ENCODE measurements at regions not wholly inside any gene's neighbourhood (a gene's known extent, or its start where the extent isn't known, plus 50 kb on each side); places are given as distances from the start of the nearest gene placed in this dataset.
A peak's percentile ranks its signal among the peaks of the same experiment; 100 is the strongest.

DNA sequence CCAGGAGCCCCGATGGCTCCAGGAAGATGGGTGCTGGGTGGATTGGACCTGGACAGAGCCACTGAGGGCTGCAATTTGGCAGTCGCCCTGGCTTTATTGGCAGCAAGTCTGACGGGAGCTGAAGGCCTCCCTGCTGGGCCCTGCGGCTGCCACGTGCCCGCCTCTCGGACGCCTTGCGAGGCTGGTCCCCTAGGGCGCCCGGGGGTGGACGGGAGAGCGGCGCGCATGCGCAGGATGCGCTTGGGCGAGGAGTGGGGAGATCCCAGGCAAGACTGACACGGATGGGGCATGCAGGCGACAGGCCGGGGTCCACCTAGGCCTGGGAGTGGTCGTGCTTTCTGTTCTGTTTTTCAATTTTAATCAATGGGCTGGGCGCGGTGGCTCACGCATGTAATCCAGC lies 150.0 kb downstream of the ADAMTS15 start:
- Histone ChIP-seq H3K27ac (ENCODE audit: extremely low read depth, low read depth, low read length) (no peak overlapping the region), H3K36me3 (ENCODE audit: control insufficient read depth in 2 of 2, insufficient read depth in 1 of 2, low read length in 2 of 2) (no peaks in the 10 kb centered on the region), H3K4me3 (ENCODE audit: low read depth, low read length) (no peak overlapping the region), H3K9me3 (ENCODE audit: control insufficient read depth, insufficient read depth, low read depth, low read length) (no peaks in the 10 kb centered on the region), H3K4me1 (ENCODE audit: control insufficient read depth, insufficient read depth, low read length) (no peaks in the 10 kb centered on the region; the same call in 1 of the 2 replicates)
- POLR2A ChIA-PET, result no interaction called here
- TF ChIP-seq, protein P1, sequence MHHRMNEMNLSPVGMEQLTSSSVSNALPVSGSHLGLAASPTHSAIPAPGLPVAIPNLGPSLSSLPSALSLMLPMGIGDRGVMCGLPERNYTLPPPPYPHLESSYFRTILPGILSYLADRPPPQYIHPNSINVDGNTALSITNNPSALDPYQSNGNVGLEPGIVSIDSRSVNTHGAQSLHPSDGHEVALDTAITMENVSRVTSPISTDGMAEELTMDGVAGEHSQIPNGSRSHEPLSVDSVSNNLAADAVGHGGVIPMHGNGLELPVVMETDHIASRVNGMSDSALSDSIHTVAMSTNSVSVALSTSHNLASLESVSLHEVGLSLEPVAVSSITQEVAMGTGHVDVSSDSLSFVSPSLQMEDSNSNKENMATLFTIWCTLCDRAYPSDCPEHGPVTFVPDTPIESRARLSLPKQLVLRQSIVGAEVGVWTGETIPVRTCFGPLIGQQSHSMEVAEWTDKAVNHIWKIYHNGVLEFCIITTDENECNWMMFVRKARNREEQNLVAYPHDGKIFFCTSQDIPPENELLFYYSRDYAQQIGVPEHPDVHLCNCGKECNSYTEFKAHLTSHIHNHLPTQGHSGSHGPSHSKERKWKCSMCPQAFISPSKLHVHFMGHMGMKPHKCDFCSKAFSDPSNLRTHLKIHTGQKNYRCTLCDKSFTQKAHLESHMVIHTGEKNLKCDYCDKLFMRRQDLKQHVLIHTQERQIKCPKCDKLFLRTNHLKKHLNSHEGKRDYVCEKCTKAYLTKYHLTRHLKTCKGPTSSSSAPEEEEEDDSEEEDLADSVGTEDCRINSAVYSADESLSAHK (tag by site-specific recombination; IDR thresholded peaks at IDR 0.05), result no peak
- TF ChIP-seq ZFP37 (tag by site-specific recombination; IDR thresholded peaks at IDR 0.05) (no peak), ZNF16 (tag by site-specific recombination; IDR thresholded peaks at IDR 0.05; ENCODE audit: low read depth) (no peak), ZNF239 (tag by site-specific recombination; IDR thresholded peaks at IDR 0.05) (no peak)
- TF ChIP-seq, protein P2, sequence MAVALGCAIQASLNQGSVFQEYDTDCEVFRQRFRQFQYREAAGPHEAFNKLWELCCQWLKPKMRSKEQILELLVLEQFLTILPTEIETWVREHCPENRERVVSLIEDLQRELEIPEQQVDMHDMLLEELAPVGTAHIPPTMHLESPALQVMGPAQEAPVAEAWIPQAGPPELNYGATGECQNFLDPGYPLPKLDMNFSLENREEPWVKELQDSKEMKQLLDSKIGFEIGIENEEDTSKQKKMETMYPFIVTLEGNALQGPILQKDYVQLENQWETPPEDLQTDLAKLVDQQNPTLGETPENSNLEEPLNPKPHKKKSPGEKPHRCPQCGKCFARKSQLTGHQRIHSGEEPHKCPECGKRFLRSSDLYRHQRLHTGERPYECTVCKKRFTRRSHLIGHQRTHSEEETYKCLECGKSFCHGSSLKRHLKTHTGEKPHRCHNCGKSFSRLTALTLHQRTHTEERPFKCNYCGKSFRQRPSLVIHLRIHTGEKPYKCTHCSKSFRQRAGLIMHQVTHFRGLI (tag by site-specific recombination; IDR thresholded peaks at IDR 0.05), result no peak
- CTCF ChIA-PET, result interaction anchor here (1.2 kb wide), 1 partner anchor 163 kb away, joined by 3 read pairs; no protein-coding TSS in a partner anchor

DNA sequence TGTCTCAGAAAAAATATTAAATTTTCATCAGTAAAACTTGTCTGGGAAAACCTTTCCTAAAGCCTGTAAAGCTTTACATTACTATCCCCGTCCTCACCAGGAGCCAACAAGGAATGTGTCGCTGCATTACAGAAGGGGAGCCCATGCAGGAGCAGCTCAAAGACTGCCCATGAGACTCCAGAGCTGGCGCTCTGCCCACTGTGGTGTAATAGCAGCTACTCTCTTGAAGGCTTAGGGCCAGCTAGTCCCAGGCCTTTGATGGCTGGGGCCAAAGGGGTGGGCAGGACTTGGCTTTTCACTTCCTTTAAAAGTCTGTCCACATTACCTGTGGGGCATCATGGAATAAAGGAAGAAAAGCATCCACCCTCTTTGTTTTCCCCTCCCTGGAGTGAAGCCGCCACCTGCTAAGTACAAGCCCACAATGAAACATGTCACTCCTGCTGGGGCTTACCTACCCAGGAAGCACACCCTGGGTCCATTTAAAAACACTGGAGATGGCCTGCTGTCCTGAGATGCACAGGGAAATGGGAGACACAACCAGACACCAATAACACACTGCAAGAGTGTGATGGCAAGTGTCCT lies 150.7 kb downstream of the ADAMTS15 start:
- TF ChIP-seq, protein P2 (tag by site-specific recombination; IDR thresholded peaks at IDR 0.05), result no peak
- TF ChIP-seq ZNF426 (tag by site-specific recombination; IDR thresholded peaks at IDR 0.05) (no peak), WT1 (tag by site-specific recombination; IDR thresholded peaks at IDR 0.05) (no peak), ZIC2 (tag by site-specific recombination; IDR thresholded peaks at IDR 0.05) (peak; percentile 80)
- TF ChIP-seq, protein P3, sequence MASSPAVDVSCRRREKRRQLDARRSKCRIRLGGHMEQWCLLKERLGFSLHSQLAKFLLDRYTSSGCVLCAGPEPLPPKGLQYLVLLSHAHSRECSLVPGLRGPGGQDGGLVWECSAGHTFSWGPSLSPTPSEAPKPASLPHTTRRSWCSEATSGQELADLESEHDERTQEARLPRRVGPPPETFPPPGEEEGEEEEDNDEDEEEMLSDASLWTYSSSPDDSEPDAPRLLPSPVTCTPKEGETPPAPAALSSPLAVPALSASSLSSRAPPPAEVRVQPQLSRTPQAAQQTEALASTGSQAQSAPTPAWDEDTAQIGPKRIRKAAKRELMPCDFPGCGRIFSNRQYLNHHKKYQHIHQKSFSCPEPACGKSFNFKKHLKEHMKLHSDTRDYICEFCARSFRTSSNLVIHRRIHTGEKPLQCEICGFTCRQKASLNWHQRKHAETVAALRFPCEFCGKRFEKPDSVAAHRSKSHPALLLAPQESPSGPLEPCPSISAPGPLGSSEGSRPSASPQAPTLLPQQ (tag by site-specific recombination; IDR thresholded peaks at IDR 0.05), result no peak
- Histone ChIP-seq H3K36me3 (ENCODE audit: control insufficient read depth in 2 of 2, insufficient read depth in 1 of 2, low read length in 2 of 2) (no peaks in the 10 kb centered on the region), H3K4me1 (ENCODE audit: control insufficient read depth, insufficient read depth, low read length) (no peaks in the 10 kb centered on the region; the same call in 1 of the 2 replicates), H3K4me3 (ENCODE audit: low read depth, low read length) (no peak overlapping the region), H3K9me3 (ENCODE audit: control insufficient read depth, insufficient read depth, low read depth, low read length) (no peaks in the 10 kb centered on the region), H3K27ac (ENCODE audit: extremely low read depth, low read depth, low read length) (no peak overlapping the region)
- CTCF ChIA-PET, result interaction anchor here (1.2 kb wide), 1 partner anchor 164 kb away, joined by 3 read pairs; no protein-coding TSS in a partner anchor
- POLR2A ChIA-PET, result no interaction called here

DNA sequence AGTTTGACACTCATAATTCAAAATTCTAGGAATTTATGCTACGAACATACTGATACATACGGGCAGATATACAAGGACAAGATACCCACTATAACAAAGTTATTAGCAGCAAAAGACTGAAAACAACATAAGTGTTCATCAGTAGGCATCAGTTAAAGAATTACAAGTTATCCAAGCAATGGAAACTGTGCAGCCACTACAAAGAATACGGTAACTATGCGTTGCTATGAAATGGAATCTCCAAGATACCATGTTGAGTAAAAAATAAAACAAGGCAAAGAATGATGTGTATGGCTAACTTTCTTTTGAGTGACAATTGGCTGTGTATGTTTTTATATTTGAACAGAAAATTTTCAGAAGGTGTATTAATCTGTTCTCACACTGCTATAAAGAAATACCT lies 151.7 kb downstream of the ADAMTS15 start:
- CTCF ChIA-PET, result no interaction called here
- no peak overlapping the region for H3K27ac ChIP-seq (ENCODE audit: extremely low read depth, low read depth, low read length)
- no peaks in the 10 kb centered on the region; the same call in 1 of the 2 replicates for H3K4me1 ChIP-seq (ENCODE audit: control insufficient read depth, insufficient read depth, low read length)
- POLR2A ChIA-PET, result no interaction called here
- H3K36me3 ChIP-seq (ENCODE audit: control insufficient read depth in 2 of 2, insufficient read depth in 1 of 2, low read length in 2 of 2), result no peaks in the 10 kb centered on the region
- TF ChIP-seq WT1 (tag by site-specific recombination; IDR thresholded peaks at IDR 0.05), result no peak
- TF ChIP-seq, protein P4, sequence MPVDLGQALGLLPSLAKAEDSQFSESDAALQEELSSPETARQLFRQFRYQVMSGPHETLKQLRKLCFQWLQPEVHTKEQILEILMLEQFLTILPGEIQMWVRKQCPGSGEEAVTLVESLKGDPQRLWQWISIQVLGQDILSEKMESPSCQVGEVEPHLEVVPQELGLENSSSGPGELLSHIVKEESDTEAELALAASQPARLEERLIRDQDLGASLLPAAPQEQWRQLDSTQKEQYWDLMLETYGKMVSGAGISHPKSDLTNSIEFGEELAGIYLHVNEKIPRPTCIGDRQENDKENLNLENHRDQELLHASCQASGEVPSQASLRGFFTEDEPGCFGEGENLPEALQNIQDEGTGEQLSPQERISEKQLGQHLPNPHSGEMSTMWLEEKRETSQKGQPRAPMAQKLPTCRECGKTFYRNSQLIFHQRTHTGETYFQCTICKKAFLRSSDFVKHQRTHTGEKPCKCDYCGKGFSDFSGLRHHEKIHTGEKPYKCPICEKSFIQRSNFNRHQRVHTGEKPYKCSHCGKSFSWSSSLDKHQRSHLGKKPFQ (tag by site-specific recombination; IDR thresholded peaks at IDR 0.05), result no peak
- TF ChIP-seq, protein P5, sequence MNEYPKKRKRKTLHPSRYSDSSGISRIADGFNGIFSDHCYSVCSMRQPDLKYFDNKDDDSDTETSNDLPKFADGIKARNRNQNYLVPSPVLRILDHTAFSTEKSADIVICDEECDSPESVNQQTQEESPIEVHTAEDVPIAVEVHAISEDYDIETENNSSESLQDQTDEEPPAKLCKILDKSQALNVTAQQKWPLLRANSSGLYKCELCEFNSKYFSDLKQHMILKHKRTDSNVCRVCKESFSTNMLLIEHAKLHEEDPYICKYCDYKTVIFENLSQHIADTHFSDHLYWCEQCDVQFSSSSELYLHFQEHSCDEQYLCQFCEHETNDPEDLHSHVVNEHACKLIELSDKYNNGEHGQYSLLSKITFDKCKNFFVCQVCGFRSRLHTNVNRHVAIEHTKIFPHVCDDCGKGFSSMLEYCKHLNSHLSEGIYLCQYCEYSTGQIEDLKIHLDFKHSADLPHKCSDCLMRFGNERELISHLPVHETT (tag by site-specific recombination; IDR thresholded peaks at IDR 0.05), result no peak
- H3K9me3 ChIP-seq (ENCODE audit: control insufficient read depth, insufficient read depth, low read depth, low read length), result no peaks in the 10 kb centered on the region
- no peak overlapping the region for H3K4me3 ChIP-seq (ENCODE audit: low read depth, low read length)
